Bronchial epithelial cell (primary cell): ENCODE measurements at regions not wholly inside any gene's neighbourhood (a gene's known extent, or its start where the extent isn't known, plus 50 kb on each side); places are given as distances from the start of the nearest gene placed in this dataset.

Experiments used
- DNase-seq: peaks from one replicate; pipeline ENCODE4 v3.0.0-alpha.2; 2010; ENCODE audit warnings: low read depth
- FAIRE-seq: peaks from 2 replicates; lab custom pipeline; 2011; peaks lifted over from hg19 to GRCh38; lab: Jason Lieb, UNC
- H3K27me3 ChIP-seq: 2 replicates; pipeline ENCODE4 v1.5.1; 2011; ENCODE audit warnings: low read length; ENCODE audit not compliant: control insufficient read depth, insufficient read depth
- H3K36me3 ChIP-seq: 2 replicates; pipeline ENCODE4 v1.5.1; 2011; ENCODE audit warnings: low read length; ENCODE audit not compliant: control insufficient read depth, insufficient read depth
- H3K4me3 ChIP-seq: 2 replicates; pipeline ENCODE4 v1.5.1; 2011; ENCODE audit warnings: mild to moderate bottlenecking, low read depth, low read length, control low read depth
- TF ChIP-seq, protein P1 (sequence below): IDR thresholded peaks from 2 replicates; pipeline ENCODE4 v1.5.1; 2011; ENCODE audit warnings: mild to moderate bottlenecking, moderate library complexity, low read length, control low read depth, inconsistent platforms; ENCODE audit not compliant: insufficient read depth, severe bottlenecking

DNA sequence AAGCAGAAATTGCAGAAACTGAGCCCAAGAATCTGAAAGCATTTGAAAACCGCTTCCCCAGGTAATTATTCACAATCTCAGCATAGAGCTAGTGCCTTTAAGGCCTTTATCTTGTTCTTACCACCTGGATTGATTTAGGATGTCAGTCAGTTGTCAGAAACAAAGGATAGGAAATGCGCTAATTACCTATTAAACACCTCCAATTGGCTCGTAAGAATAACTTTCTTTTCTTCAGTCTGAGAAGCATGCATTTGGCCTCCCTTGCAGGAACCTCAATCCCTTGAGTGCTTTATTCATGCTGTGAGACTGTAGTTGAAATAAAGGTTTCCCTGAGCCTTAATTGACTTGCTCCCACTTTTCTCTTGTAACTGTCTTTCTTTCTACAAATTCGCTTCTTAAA lies 400.3 kb upstream of the LRATD1 start:
- no peak overlapping the region for H3K4me3 ChIP-seq
- TF ChIP-seq, protein P1, sequence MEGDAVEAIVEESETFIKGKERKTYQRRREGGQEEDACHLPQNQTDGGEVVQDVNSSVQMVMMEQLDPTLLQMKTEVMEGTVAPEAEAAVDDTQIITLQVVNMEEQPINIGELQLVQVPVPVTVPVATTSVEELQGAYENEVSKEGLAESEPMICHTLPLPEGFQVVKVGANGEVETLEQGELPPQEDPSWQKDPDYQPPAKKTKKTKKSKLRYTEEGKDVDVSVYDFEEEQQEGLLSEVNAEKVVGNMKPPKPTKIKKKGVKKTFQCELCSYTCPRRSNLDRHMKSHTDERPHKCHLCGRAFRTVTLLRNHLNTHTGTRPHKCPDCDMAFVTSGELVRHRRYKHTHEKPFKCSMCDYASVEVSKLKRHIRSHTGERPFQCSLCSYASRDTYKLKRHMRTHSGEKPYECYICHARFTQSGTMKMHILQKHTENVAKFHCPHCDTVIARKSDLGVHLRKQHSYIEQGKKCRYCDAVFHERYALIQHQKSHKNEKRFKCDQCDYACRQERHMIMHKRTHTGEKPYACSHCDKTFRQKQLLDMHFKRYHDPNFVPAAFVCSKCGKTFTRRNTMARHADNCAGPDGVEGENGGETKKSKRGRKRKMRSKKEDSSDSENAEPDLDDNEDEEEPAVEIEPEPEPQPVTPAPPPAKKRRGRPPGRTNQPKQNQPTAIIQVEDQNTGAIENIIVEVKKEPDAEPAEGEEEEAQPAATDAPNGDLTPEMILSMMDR, result no peak
- FAIRE-seq (no peak), DNase-seq (no peak)
- no peaks in the 10 kb centered on the region for H3K36me3 ChIP-seq
- H3K27me3 ChIP-seq, result no peaks in the 10 kb centered on the region

DNA sequence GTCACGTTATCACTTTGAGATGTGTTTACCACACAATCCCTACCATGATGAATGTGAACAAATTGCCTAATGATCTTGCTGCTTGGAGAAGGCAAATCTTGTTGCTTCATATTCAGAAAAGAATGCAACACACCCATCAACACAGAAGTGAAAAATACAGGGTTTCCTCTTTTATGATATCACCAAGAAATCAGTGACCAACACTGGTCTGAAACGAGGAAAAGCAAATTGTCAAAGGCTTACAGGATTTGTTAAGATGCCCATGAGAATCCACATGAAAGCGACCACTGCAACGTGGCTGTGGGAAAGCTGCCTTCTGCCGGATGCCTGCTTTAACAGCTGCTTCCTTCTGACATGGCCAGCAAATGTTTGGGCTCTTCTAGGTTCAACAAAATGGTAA lies 397.6 kb upstream of the LRATD1 start:
- Histone ChIP-seq H3K4me3 (no peak overlapping the region), H3K36me3 (no peaks in the 10 kb centered on the region), H3K27me3 (no peaks in the 10 kb centered on the region)
- TF ChIP-seq, protein P1, result no peak
- DNase-seq (peak; percentile 14), FAIRE-seq (no peak)

DNA sequence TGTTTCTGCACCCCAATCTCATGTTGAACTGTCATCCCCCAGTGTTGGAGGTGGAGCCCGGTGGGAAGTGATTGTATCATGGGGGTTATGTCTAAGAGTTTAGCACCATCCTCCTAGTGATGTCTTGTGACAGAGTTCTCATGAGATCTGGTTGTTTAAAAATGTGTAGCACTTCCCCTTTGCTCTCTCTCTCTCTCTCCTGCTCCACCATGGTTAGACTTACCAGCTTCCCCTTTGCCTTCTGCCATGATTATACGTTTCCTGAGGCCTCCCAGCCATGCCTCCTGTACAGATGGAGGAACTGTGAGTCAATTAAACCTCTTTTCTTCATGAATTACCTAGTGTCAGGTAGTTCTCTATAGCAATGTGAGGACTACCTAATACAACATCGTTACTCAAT lies 396.9 kb upstream of the LRATD1 start:
- Histone ChIP-seq H3K36me3 (no peaks in the 10 kb centered on the region), H3K4me3 (no peak overlapping the region), H3K27me3 (no peaks in the 10 kb centered on the region)
- TF ChIP-seq, protein P1, result no peak
- DNase-seq, result no peak
- FAIRE-seq, result no peak

DNA sequence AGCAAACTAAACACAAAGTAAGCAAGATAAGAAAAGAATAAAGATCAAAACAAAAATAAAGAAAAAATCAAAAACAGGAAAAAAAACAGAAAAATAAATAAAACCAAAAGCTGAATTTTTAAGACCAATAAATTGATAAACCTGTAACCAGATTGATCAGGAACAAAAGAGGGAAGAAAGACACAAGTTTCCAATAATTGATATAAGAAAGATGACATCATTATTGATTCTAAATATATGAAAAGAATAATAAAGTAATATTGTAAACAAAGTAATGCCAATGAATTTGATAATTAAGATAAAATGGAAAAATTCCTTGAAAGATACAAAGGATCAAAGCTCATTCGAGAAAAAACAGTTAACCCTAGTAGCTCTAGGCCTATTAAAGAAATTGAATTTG lies 394.6 kb upstream of the LRATD1 start:
- no peaks in the 10 kb centered on the region for H3K27me3 ChIP-seq
- DNase-seq (no peak), FAIRE-seq (no peak)
- H3K4me3 ChIP-seq, result no peak overlapping the region
- TF ChIP-seq, protein P1, result no peak
- no peaks in the 10 kb centered on the region for H3K36me3 ChIP-seq

DNA sequence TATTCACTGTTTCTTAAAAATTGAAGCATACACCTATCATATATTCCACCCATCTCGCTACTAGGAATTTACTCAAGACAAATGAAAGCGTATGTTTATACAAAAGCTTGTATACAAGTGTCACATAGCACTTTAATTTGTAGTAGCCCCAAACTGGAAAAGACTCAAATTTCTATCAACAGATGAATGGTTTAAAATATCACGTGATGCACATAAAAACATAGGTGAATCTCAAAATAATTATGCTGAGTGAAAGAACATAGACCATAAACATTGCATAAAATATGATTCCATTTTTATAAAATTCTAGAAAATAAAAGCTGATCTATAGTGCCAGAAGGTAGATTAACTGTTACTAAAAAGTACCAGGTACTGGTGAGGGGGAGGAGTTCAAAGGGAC lies 392.9 kb upstream of the LRATD1 start:
- TF ChIP-seq, protein P1, result no peak
- no peak for DNase-seq
- H3K36me3 ChIP-seq, result no peaks in the 10 kb centered on the region
- H3K4me3 ChIP-seq, result no peak overlapping the region
- FAIRE-seq, result no peak
- no peaks in the 10 kb centered on the region for H3K27me3 ChIP-seq

DNA sequence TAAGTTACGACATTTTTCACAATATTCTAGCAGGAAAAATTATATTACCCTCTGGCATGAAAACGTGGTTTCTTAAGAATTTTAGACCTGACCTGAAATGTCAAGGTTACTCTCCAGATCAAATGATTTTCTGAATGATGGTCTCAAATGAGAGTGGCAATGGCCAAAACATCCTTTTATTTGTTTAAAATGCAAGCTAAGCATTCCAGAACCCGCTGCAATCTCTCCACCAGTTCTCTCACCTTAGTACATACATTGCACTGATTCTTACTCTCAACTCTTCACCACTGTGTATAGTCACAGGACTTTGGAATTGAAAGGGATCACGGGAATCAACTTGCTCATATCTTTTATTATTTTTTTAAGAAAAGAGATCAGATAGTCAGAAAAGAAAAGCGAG lies 391.6 kb upstream of the LRATD1 start:
- no peaks in the 10 kb centered on the region for H3K36me3 ChIP-seq
- no peaks in the 10 kb centered on the region for H3K27me3 ChIP-seq
- FAIRE-seq (no peak), DNase-seq (no peak)
- H3K4me3 ChIP-seq, result no peak overlapping the region
- TF ChIP-seq, protein P1, result no peak
